H9 (cell line): ENCODE measurements at regions not wholly inside any gene's neighbourhood (a gene's known extent, or its start where the extent isn't known, plus 50 kb on each side); places are given as distances from the start of the nearest gene placed in this dataset.
"Not testable (repeated sequence)": the region's sequence is repeated elsewhere in the genome, so short reads cannot be mapped to it uniquely, and the experiment has no call there.

Source experiments
- DNase-seq: peaks from one replicate; pipeline ENCODE4 v3.0.0-alpha.2; 2017
- H2AFZ ChIP-seq: one replicate; pipeline ENCODE4 v1.6.1; 2013; ENCODE audit warnings: mild to moderate bottlenecking, low read length, control low read depth, moderate library complexity
- H2AK5ac ChIP-seq: 2 replicates; pipeline ENCODE4 v1.6.1; 2013; ENCODE audit warnings: low read length, control low read depth, mixed read lengths; ENCODE audit not compliant: insufficient read length
- H2BK120ac ChIP-seq: one replicate; pipeline ENCODE4 v1.6.1; 2013; ENCODE audit warnings: low read depth, mild to moderate bottlenecking, low read length, control low read depth, inconsistent platforms; ENCODE audit not compliant: poor library complexity, severe bottlenecking
- H2BK12ac ChIP-seq: 2 replicates; pipeline ENCODE4 v1.6.1; 2013; ENCODE audit warnings: low read length, control low read depth, mixed read lengths, low read depth; ENCODE audit not compliant: insufficient read length
- H2BK15ac ChIP-seq: 2 replicates; pipeline ENCODE4 v1.6.1; 2013; ENCODE audit warnings: low read depth, low read length, control low read depth
- H2BK20ac ChIP-seq: one replicate; pipeline ENCODE4 v1.6.1; 2013; ENCODE audit warnings: low read depth, mild to moderate bottlenecking, low read length, control low read depth, inconsistent platforms; ENCODE audit not compliant: poor library complexity, severe bottlenecking
- H2BK5ac ChIP-seq: 2 replicates; pipeline ENCODE4 v1.6.1; 2013; ENCODE audit warnings: low read length, control low read depth, mixed read lengths; ENCODE audit not compliant: insufficient read length
- H3K14ac ChIP-seq: 2 replicates; pipeline ENCODE4 v1.6.1; 2013; ENCODE audit warnings: low read length, control low read depth; ENCODE audit not compliant: insufficient read depth
- H3K18ac ChIP-seq: 2 replicates; pipeline ENCODE4 v1.6.1; 2013; ENCODE audit warnings: low read depth, mild to moderate bottlenecking, mixed read lengths, low read length, control low read depth; ENCODE audit not compliant: insufficient read length
- H3K23ac ChIP-seq: 2 replicates; pipeline ENCODE4 v1.6.1; 2013; ENCODE audit warnings: low read length, control low read depth, mixed read lengths, low read depth; ENCODE audit not compliant: insufficient read length
- H3K23me2 ChIP-seq: 2 replicates; pipeline ENCODE4 v1.6.1; 2013; ENCODE audit warnings: low read depth, mild to moderate bottlenecking, mixed read lengths, low read length, control low read depth; ENCODE audit not compliant: insufficient read length, poor library complexity, severe bottlenecking
- H3K27ac ChIP-seq: 2 replicates; pipeline ENCODE4 v1.5.1; 2013; ENCODE audit warnings: low read length, control low read depth, mixed read lengths, low read depth; ENCODE audit not compliant: insufficient read length
- H3K27me3 ChIP-seq: 2 replicates; pipeline ENCODE4 v1.6.1; 2013; ENCODE audit warnings: low read length, control low read depth, inconsistent platforms; ENCODE audit not compliant: insufficient read depth
- H3K4ac ChIP-seq: 2 replicates; pipeline ENCODE4 v1.6.1; 2013; ENCODE audit warnings: low read depth, mild to moderate bottlenecking, control low read depth, inconsistent platforms, low read length, moderate library complexity
- H3K4me1 ChIP-seq: 2 replicates; pipeline ENCODE4 v1.6.1; 2013; ENCODE audit warnings: low read length, control low read depth, inconsistent platforms; ENCODE audit not compliant: insufficient read depth
- H3K4me2 ChIP-seq: 2 replicates; pipeline ENCODE4 v1.6.1; 2013; ENCODE audit warnings: low read length, control low read depth, mixed read lengths; ENCODE audit not compliant: insufficient read length, insufficient read depth
- H3K56ac ChIP-seq: 2 replicates; pipeline ENCODE4 v1.6.1; 2013; ENCODE audit warnings: low read depth, mild to moderate bottlenecking, mixed read lengths, low read length, control low read depth; ENCODE audit not compliant: insufficient read length
- H3K79me1 ChIP-seq: 2 replicates; pipeline ENCODE4 v1.6.1; 2013; ENCODE audit warnings: low read depth, mild to moderate bottlenecking, moderate library complexity, low read length, control low read depth, inconsistent platforms; ENCODE audit not compliant: insufficient read depth, poor library complexity, severe bottlenecking
- H3K79me2 ChIP-seq: 2 replicates; pipeline ENCODE4 v1.6.1; 2013; ENCODE audit warnings: low read length, control low read depth, inconsistent platforms; ENCODE audit not compliant: insufficient read depth
- H3K9ac ChIP-seq: 2 replicates; pipeline ENCODE4 v1.6.1; 2013; ENCODE audit warnings: low read length, control low read depth, mixed read lengths; ENCODE audit not compliant: insufficient read length; ENCODE audit errors: extremely low read depth
- H3K9me3 ChIP-seq: one replicate; pipeline ENCODE4 v1.6.1; 2013; ENCODE audit warnings: low read depth, low read length, inconsistent platforms; ENCODE audit not compliant: control insufficient read depth
- H3T11ph ChIP-seq: one replicate; pipeline ENCODE4 v1.6.1; 2013; ENCODE audit warnings: mild to moderate bottlenecking, low read length, control low read depth, inconsistent platforms
- H4K20me1 ChIP-seq: one replicate; pipeline ENCODE4 v1.6.1; 2013; ENCODE audit not compliant: control insufficient read depth, insufficient read length, insufficient read depth
- H4K5ac ChIP-seq: 2 replicates; pipeline ENCODE4 v1.6.1; 2013; ENCODE audit warnings: low read depth, mild to moderate bottlenecking, mixed read lengths, low read length, control low read depth; ENCODE audit not compliant: insufficient read length
- H4K8ac ChIP-seq: replicated peaks from 2 replicates; pipeline ENCODE4 v1.6.1; 2013; ENCODE audit warnings: low read length, control low read depth, mixed read lengths, low read depth; ENCODE audit not compliant: insufficient read length
- H4K91ac ChIP-seq: 2 replicates; pipeline ENCODE4 v1.6.1; 2013; ENCODE audit warnings: low read depth, mild to moderate bottlenecking, moderate library complexity, mixed read lengths, low read length, control low read depth; ENCODE audit not compliant: insufficient read length
- H3K27ac Mint-ChIP-seq, 3 experiments: 2 replicates in 2 of 3; 3 replicates in 1 of 3; pipeline ENCODE4 v1.8.0; 2020 to 2021; ENCODE audit warnings: mixed read lengths in 3 of 3, mild to moderate bottlenecking in 1 of 3, moderate library complexity in 1 of 3
- H3K27me3 Mint-ChIP-seq: 2 replicates; pipeline ENCODE4 v1.8.0; 2021; ENCODE audit warnings: low read depth, mild to moderate bottlenecking, moderate library complexity, mixed read lengths
- H3K36me3 Mint-ChIP-seq, 3 experiments: 2 replicates in 2 of 3; 3 replicates in 1 of 3; pipeline ENCODE4 v1.8.0; 2020 to 2021; ENCODE audit warnings: low read depth in 3 of 3, mixed read lengths in 3 of 3; ENCODE audit not compliant: insufficient read depth in 1 of 3
- H3K4me1 Mint-ChIP-seq, 2 experiments: 2 replicates each; pipeline ENCODE4 v1.8.0; 2020; ENCODE audit warnings: mixed read lengths in 2 of 2
- H3K4me3 Mint-ChIP-seq, 2 experiments: 2 replicates in 1 of 2; 3 replicates in 1 of 2; pipeline ENCODE4 v1.8.0; 2020 to 2021; ENCODE audit warnings: mild to moderate bottlenecking in 2 of 2, mixed read lengths in 2 of 2, moderate library complexity in 1 of 2
- H3K9me3 Mint-ChIP-seq, 2 experiments: 2 replicates in 1 of 2; 3 replicates in 1 of 2; pipeline ENCODE4 v1.8.0; 2020; ENCODE audit warnings: mild to moderate bottlenecking in 2 of 2, mixed read lengths in 2 of 2, moderate library complexity in 1 of 2
- WGBS: extraction: QIAGEN DNeasy Blood & Tissue Kit; methylation state at CpG from one replicate; pipeline ENCODE4 v1.1.7; 2013; ENCODE audit warnings: missing lambda C conversion rate, low lambda C conversion rate, mixed read lengths; ENCODE audit not compliant: insufficient read length; ENCODE audit errors: extremely low coverage; 5-methylcytosine and 5-hydroxymethylcytosine counted together
- TF ChIP-seq, protein P1 (sequence below): fragments of 200-600 bp; sonication (generic); conservative IDR thresholded peaks from 3 replicates; pipeline ENCODE4 v1.8.0; 2021; ENCODE audit warnings: antibody characterized with exemption, mild to moderate bottlenecking

- Histone ChIP-seq H2BK12ac (no peak overlapping the region), H3K23me2 (no peaks in the 10 kb centered on the region), H3T11ph (no peak overlapping the region), H3K4me2 (no peak overlapping the region), H2AK5ac (no peak overlapping the region), H3K23ac (no peak overlapping the region), H3K9me3 (no peaks in the 10 kb centered on the region), H2BK5ac (no peak overlapping the region), H3K27me3 (no peaks in the 10 kb centered on the region; the same call in 1 of the 2 replicates), H3K9ac (no peak overlapping the region), H3K14ac (no peak overlapping the region), H3K56ac (no peak overlapping the region), H2AFZ (no peak overlapping the region), H2BK120ac (no peak overlapping the region), H2BK15ac (no peak overlapping the region), H4K91ac (no peak overlapping the region), H3K18ac (no peak overlapping the region), H3K79me1 (no peaks in the 10 kb centered on the region), H3K4ac (no peak overlapping the region), H3K4me1 (no peaks in the 10 kb centered on the region; the same call in 1 of the 2 replicates), H4K20me1 (no peaks in the 10 kb centered on the region), H3K79me2 (no peaks in the 10 kb centered on the region), H2BK20ac (no peak overlapping the region), H4K5ac (no peak overlapping the region), H4K8ac (no peak overlapping the region), H3K27ac (no peak overlapping the region)
- no CpG with 5 or more reads among the region's 4 CpGs for WGBS
- Mint-ChIP-seq H3K36me3 (peaks cover 3 to 23% (median 10%) of the 10 kb centered on the region in 3 experiments), H3K9me3 (peaks cover 30 to 37% of the 10 kb centered on the region in 2 experiments), H3K27ac (no peak overlapping the region), H3K4me1 (peaks cover 12 to 13% of the 10 kb centered on the region in 2 experiments), H3K4me3 (no peak overlapping the region), H3K27me3 (no peaks in the 10 kb centered on the region; the same call in 1 of the 2 replicates)
- TF ChIP-seq, protein P1, sequence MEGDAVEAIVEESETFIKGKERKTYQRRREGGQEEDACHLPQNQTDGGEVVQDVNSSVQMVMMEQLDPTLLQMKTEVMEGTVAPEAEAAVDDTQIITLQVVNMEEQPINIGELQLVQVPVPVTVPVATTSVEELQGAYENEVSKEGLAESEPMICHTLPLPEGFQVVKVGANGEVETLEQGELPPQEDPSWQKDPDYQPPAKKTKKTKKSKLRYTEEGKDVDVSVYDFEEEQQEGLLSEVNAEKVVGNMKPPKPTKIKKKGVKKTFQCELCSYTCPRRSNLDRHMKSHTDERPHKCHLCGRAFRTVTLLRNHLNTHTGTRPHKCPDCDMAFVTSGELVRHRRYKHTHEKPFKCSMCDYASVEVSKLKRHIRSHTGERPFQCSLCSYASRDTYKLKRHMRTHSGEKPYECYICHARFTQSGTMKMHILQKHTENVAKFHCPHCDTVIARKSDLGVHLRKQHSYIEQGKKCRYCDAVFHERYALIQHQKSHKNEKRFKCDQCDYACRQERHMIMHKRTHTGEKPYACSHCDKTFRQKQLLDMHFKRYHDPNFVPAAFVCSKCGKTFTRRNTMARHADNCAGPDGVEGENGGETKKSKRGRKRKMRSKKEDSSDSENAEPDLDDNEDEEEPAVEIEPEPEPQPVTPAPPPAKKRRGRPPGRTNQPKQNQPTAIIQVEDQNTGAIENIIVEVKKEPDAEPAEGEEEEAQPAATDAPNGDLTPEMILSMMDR = no peak
- no peak for DNase-seq
Measured at GRCh38 chr6:978937-979685, 286.2 kb upstream of the EXOC2 start.

- not testable (repeated sequence) for DNase-seq, H2BK120ac ChIP-seq, H3K4me2 ChIP-seq, H3K9ac ChIP-seq, H3K14ac ChIP-seq, H3K4me1 ChIP-seq, H2BK5ac ChIP-seq, H3K27me3 Mint-ChIP-seq, H2AK5ac ChIP-seq, H3K56ac ChIP-seq, H3K27me3 ChIP-seq, H3K4ac ChIP-seq, H3K23ac ChIP-seq, H3K4me3 Mint-ChIP-seq, H3K79me2 ChIP-seq, H3K27ac Mint-ChIP-seq, H3K23me2 ChIP-seq, H2BK15ac ChIP-seq, H3K79me1 ChIP-seq, H4K91ac ChIP-seq, H3K9me3 ChIP-seq, H4K8ac ChIP-seq, H3T11ph ChIP-seq, H3K18ac ChIP-seq, H2BK12ac ChIP-seq, H4K5ac ChIP-seq, H4K20me1 ChIP-seq, H3K27ac ChIP-seq, H2BK20ac ChIP-seq, H2AFZ ChIP-seq
- Mint-ChIP-seq H3K9me3 (peaks cover 30 to 37% of the 10 kb centered on the region in 2 experiments), H3K4me1 (peaks cover 12 to 13% of the 10 kb centered on the region in 2 experiments), H3K36me3 (peaks cover 3 to 23% (median 10%) of the 10 kb centered on the region in 3 experiments)
Measured at GRCh38 chr6:977226-977625, 284.3 kb upstream of the EXOC2 start.
